GM12878 (cell line): ENCODE measurements at regions not wholly inside any gene's neighbourhood (a gene's known extent, or its start where the extent isn't known, plus 50 kb on each side); places are given as distances from the start of the nearest gene placed in this dataset.

Source experiments
- ATAC-seq: fragments of 200-7000 bp; cut with Tn5 transposase; 3 replicates; pipeline ENCODE4 v1.9.1; 2020; ENCODE audit warnings: mild to moderate bottlenecking, moderate library complexity
- BruUV-seq: library from RNA; stranded (reverse); fragments of 400-500 nt; replicated peaks from 2 replicates; lab custom pipeline; 2021; lab: Mats Ljungman, UMichigan
- CTCF ChIA-PET: fragments of 300-600 bp; sonication (Branson Sonifier 250); formaldehyde crosslinking; extraction: SDS; loops from one replicate; lab custom pipeline; 2021; ENCODE audit warnings: inconsistent platforms; lab: Yijun Ruan, JAX
- POLR2A ChIA-PET: fragments of 350-600 bp; formaldehyde crosslinking; extraction: SDS; loops from one replicate; lab custom pipeline; 2021; ENCODE audit warnings: inconsistent platforms; lab: Charles Lee
- RAD21 ChIA-PET: fragments of 300-600 bp; sonication (Branson Sonifier 250); formaldehyde crosslinking; loops from one replicate; lab custom pipeline; 2023; ENCODE audit warnings: antibody characterized with exemption; ENCODE audit not compliant: unreplicated experiment; lab: Charles Lee
- SMC1A ChIA-PET: fragments of 300-600 bp; sonication (Branson Sonifier 250); formaldehyde crosslinking; loops from one replicate; lab custom pipeline; 2023; ENCODE audit not compliant: unreplicated experiment, uncharacterized antibody; lab: Charles Lee
- DNase-seq: peaks from one replicate; pipeline ENCODE4 v3.0.0-alpha.2; 2011; ENCODE audit warnings: low read depth, low spot score
- FAIRE-seq: peaks from 3 replicates; lab custom pipeline; 2011; peaks lifted over from hg19 to GRCh38; lab: Jason Lieb, UNC
- H2AFZ ChIP-seq: 2 replicates; pipeline ENCODE4 v1.6.0; 2011; ENCODE audit warnings: low read depth, low read length, control low read depth; ENCODE audit not compliant: control insufficient read depth
- H3K27ac ChIP-seq: 2 replicates; pipeline ENCODE4 v1.5.1; 2011; ENCODE audit warnings: control low read depth; ENCODE audit not compliant: control insufficient read depth, insufficient read depth
- H3K27me3 ChIP-seq, 2 experiments: replicated peaks in 1 of 2; 2 replicates each; pipeline versions ENCODE4 v1.6.0 to v1.6.1; 2011; ENCODE audit warnings: low read length in 1 of 2; ENCODE audit not compliant: control insufficient read depth in 2 of 2, insufficient read depth in 2 of 2
- H3K36me3 ChIP-seq, 2 experiments: 2 replicates each; pipeline ENCODE4 v1.5.1; 2011; ENCODE audit warnings: low read length in 1 of 2; ENCODE audit not compliant: control insufficient read depth in 2 of 2, insufficient read depth in 2 of 2
- H3K4me1 ChIP-seq: 2 replicates; pipeline ENCODE4 v1.6.1; 2011; ENCODE audit warnings: mild to moderate bottlenecking, low read length, moderate library complexity, mixed read lengths; ENCODE audit not compliant: control insufficient read depth, insufficient read depth
- H3K4me2 ChIP-seq: 2 replicates; pipeline ENCODE4 v1.6.0; 2011; ENCODE audit warnings: control low read depth; ENCODE audit not compliant: control insufficient read depth, insufficient read depth
- H3K4me3 ChIP-seq: fragments of 200-600 bp; sonication (generic); 2 replicates; pipeline ENCODE4 v1.5.1; 2016
- H3K79me2 ChIP-seq: 2 replicates; pipeline ENCODE4 v1.6.0; 2011; ENCODE audit warnings: low read length; ENCODE audit not compliant: control insufficient read depth, insufficient read depth
- H3K9ac ChIP-seq: 2 replicates; pipeline ENCODE4 v1.8.0; 2011; ENCODE audit warnings: low read length, control low read depth, mixed read lengths; ENCODE audit not compliant: control insufficient read depth, insufficient read depth
- H3K9me3 ChIP-seq: replicated peaks from 3 replicates; pipeline ENCODE4 v1.5.1; 2011; ENCODE audit warnings: mild to moderate bottlenecking, low read length; ENCODE audit not compliant: control insufficient read depth, insufficient read depth
- H4K20me1 ChIP-seq: 2 replicates; pipeline ENCODE4 v1.6.0; 2011; ENCODE audit not compliant: control insufficient read depth, insufficient read depth
- CTCF ChIP-seq, 3 experiments: IDR thresholded peaks in 2 of 3; conservative IDR thresholded peaks in 1 of 3; 2 replicates each; pipeline ENCODE4 v1.5.1; 2011; ENCODE audit warnings: low read depth in 3 of 3, low read length in 3 of 3, mild to moderate bottlenecking in 3 of 3, control low read depth in 2 of 3, moderate library complexity in 2 of 3, inconsistent platforms in 1 of 3, mixed read lengths in 1 of 3; ENCODE audit not compliant: control insufficient read depth in 2 of 3, insufficient read depth in 1 of 3; ENCODE audit errors: extremely low read depth in 1 of 3
- ELK1 ChIP-seq: IDR thresholded peaks from 2 replicates; pipeline ENCODE4 v1.6.1; 2012; ENCODE audit warnings: low read depth, low read length, improper control_type of control experiment
- FOXK2 ChIP-seq: fragments of 450-650 bp; IDR thresholded peaks from 2 replicates; pipeline ENCODE4 v1.6.1; 2017; ENCODE audit warnings: mild to moderate bottlenecking, moderate library complexity
- HSF1 ChIP-seq: fragments of 150-350 bp; IDR thresholded peaks from 2 replicates; pipeline ENCODE4 v1.6.1; 2014; ENCODE audit warnings: mild to moderate bottlenecking, low read depth, low read length
- MEF2A ChIP-seq: IDR thresholded peaks from 2 replicates; pipeline ENCODE4 v1.6.1; 2011; ENCODE audit warnings: low read depth, mild to moderate bottlenecking, low read length, moderate library complexity; ENCODE audit not compliant: insufficient read depth
- MXI1 ChIP-seq: fragments of 150-350 bp; IDR thresholded peaks from 2 replicates; pipeline ENCODE4 v1.6.1; 2011; ENCODE audit warnings: low read depth, mild to moderate bottlenecking, inconsistent platforms, low read length, improper control_type of control experiment
- NFXL1 ChIP-seq: fragments of 450-650 bp; IDR thresholded peaks from 2 replicates; pipeline ENCODE4 v1.6.1; 2017; ENCODE audit warnings: antibody characterized with exemption, mild to moderate bottlenecking, borderline replicate concordance
- RAD51 ChIP-seq: fragments of 450-650 bp; IDR thresholded peaks from 2 replicates; pipeline ENCODE4 v1.6.1; 2016; ENCODE audit warnings: moderate library complexity, mild to moderate bottlenecking, inconsistent platforms
- TBL1XR1 ChIP-seq: IDR thresholded peaks from 2 replicates; pipeline ENCODE4 v1.6.1; 2012; ENCODE audit warnings: low read depth, low read length, improper control_type of control experiment
- ZNF384 ChIP-seq: IDR thresholded peaks from 2 replicates; pipeline ENCODE4 v1.6.1; 2012; ENCODE audit warnings: low read depth, mild to moderate bottlenecking, low read length, improper control_type of control experiment, borderline replicate concordance
- ZNF687 ChIP-seq: fragments of 450-650 bp; IDR thresholded peaks from 2 replicates; pipeline ENCODE4 v1.6.1; 2017; ENCODE audit warnings: mild to moderate bottlenecking, moderate library complexity
- ZZZ3 ChIP-seq: IDR thresholded peaks from 2 replicates; pipeline ENCODE4 v1.6.1; 2011; ENCODE audit warnings: low read depth; ENCODE audit not compliant: control insufficient read depth, insufficient read length
- WGBS: methylation state at CpG from one replicate; pipeline ENCODE4 v1.1.6; 2016; ENCODE audit warnings: low lambda C conversion rate; ENCODE audit not compliant: insufficient replicate concordance, insufficient coverage; ENCODE audit errors: missing lambda C conversion rate; 5-methylcytosine and 5-hydroxymethylcytosine counted together
- in situ Hi-C: fragments of 300-500 bp; cut with MboI; formaldehyde crosslinking; loops from 9 replicates; pipeline ENCODE4 v1.14.3; 2018; ENCODE audit warnings: mixed read lengths
- intact Hi-C: fragments of 100-400 bp; cut with micrococcal nuclease; formaldehyde crosslinking; loops from one replicate; pipeline ENCODE4 v1.14.2; 2022; ENCODE audit not compliant: unreplicated experiment

GRCh38 chr2:160602073-160602472, 108.5 kb upstream of the RBMS1 start:
- Histone ChIP-seq H3K79me2 (no peaks in the 10 kb centered on the region), H2AFZ (no peak overlapping the region), H3K36me3 (no peaks in the 10 kb centered on the region), H3K9me3 (no peaks in the 10 kb centered on the region), H3K27ac (no peak overlapping the region), H3K27me3 (no peaks in the 10 kb centered on the region; a peak in 1 of 4 replicates), H3K4me2 (no peak overlapping the region), H4K20me1 (no peaks in the 10 kb centered on the region), H3K4me1 (no peaks in the 10 kb centered on the region), H3K9ac (no peak overlapping the region), H3K4me3 (no peak overlapping the region)
- ChIA-PET SMC1A (interaction anchor here (1.1 kb wide), 1 partner anchor 9 kb away, joined by 3 read pairs; no protein-coding TSS in a partner anchor), CTCF (no interaction called here), RAD21 (no interaction called here), POLR2A (no interaction called here)
- no TSS peak for BruUV-seq
- no peak for FAIRE-seq
- no peak for ATAC-seq
- TF ChIP-seq ZNF384 (no peak), FOXK2 (no peak), ZNF687 (no peak), HSF1 (no peak), MXI1 (no peak), ELK1 (no peak), CTCF (IDR thresholded peaks at IDR 0.05 in 2 of 3, conservative IDR thresholded peaks at IDR 0.05 in 1 of 3; ENCODE audit: control insufficient read depth in 2 of 3, extremely low read depth in 1 of 3, insufficient read depth in 1 of 3, low read depth in 3 of 3, low read length in 3 of 3) (no peak), ZZZ3 (no peak), TBL1XR1 (no peak), NFXL1 (no peak), MEF2A (no peak), RAD51 (no peak)
- intact Hi-C loops (no loop called here), in situ Hi-C loops (no loop called here)
- 17% methylated on average over 2 of the region's 2 CpGs for WGBS
- no peak for DNase-seq
